H9 (cell line): ENCODE measurements at regions not wholly inside any gene's neighbourhood (a gene's known extent, or its start where the extent isn't known, plus 50 kb on each side); places are given as distances from the start of the nearest gene placed in this dataset.
A peak's percentile ranks its signal among the peaks of the same experiment; 100 is the strongest.

ENCODE experiments used
- DNase-seq: peaks from one replicate; pipeline ENCODE4 v3.0.0-alpha.2; 2017
- H2AFZ ChIP-seq: one replicate; pipeline ENCODE4 v1.6.1; 2013; ENCODE audit warnings: mild to moderate bottlenecking, low read length, control low read depth, moderate library complexity
- H2AK5ac ChIP-seq: 2 replicates; pipeline ENCODE4 v1.6.1; 2013; ENCODE audit warnings: low read length, control low read depth, mixed read lengths; ENCODE audit not compliant: insufficient read length
- H2BK120ac ChIP-seq: one replicate; pipeline ENCODE4 v1.6.1; 2013; ENCODE audit warnings: low read depth, mild to moderate bottlenecking, low read length, control low read depth, inconsistent platforms; ENCODE audit not compliant: poor library complexity, severe bottlenecking
- H2BK12ac ChIP-seq: 2 replicates; pipeline ENCODE4 v1.6.1; 2013; ENCODE audit warnings: low read length, control low read depth, mixed read lengths, low read depth; ENCODE audit not compliant: insufficient read length
- H2BK15ac ChIP-seq: 2 replicates; pipeline ENCODE4 v1.6.1; 2013; ENCODE audit warnings: low read depth, low read length, control low read depth
- H2BK20ac ChIP-seq: one replicate; pipeline ENCODE4 v1.6.1; 2013; ENCODE audit warnings: low read depth, mild to moderate bottlenecking, low read length, control low read depth, inconsistent platforms; ENCODE audit not compliant: poor library complexity, severe bottlenecking
- H2BK5ac ChIP-seq: 2 replicates; pipeline ENCODE4 v1.6.1; 2013; ENCODE audit warnings: low read length, control low read depth, mixed read lengths; ENCODE audit not compliant: insufficient read length
- H3K14ac ChIP-seq: 2 replicates; pipeline ENCODE4 v1.6.1; 2013; ENCODE audit warnings: low read length, control low read depth; ENCODE audit not compliant: insufficient read depth
- H3K18ac ChIP-seq: 2 replicates; pipeline ENCODE4 v1.6.1; 2013; ENCODE audit warnings: low read depth, mild to moderate bottlenecking, mixed read lengths, low read length, control low read depth; ENCODE audit not compliant: insufficient read length
- H3K23ac ChIP-seq: 2 replicates; pipeline ENCODE4 v1.6.1; 2013; ENCODE audit warnings: low read length, control low read depth, mixed read lengths, low read depth; ENCODE audit not compliant: insufficient read length
- H3K23me2 ChIP-seq: 2 replicates; pipeline ENCODE4 v1.6.1; 2013; ENCODE audit warnings: low read depth, mild to moderate bottlenecking, mixed read lengths, low read length, control low read depth; ENCODE audit not compliant: insufficient read length, poor library complexity, severe bottlenecking
- H3K27ac ChIP-seq: 2 replicates; pipeline ENCODE4 v1.5.1; 2013; ENCODE audit warnings: low read length, control low read depth, mixed read lengths, low read depth; ENCODE audit not compliant: insufficient read length
- H3K27me3 ChIP-seq: 2 replicates; pipeline ENCODE4 v1.6.1; 2013; ENCODE audit warnings: low read length, control low read depth, inconsistent platforms; ENCODE audit not compliant: insufficient read depth
- H3K4ac ChIP-seq: 2 replicates; pipeline ENCODE4 v1.6.1; 2013; ENCODE audit warnings: low read depth, mild to moderate bottlenecking, control low read depth, inconsistent platforms, low read length, moderate library complexity
- H3K4me1 ChIP-seq: 2 replicates; pipeline ENCODE4 v1.6.1; 2013; ENCODE audit warnings: low read length, control low read depth, inconsistent platforms; ENCODE audit not compliant: insufficient read depth
- H3K4me2 ChIP-seq: 2 replicates; pipeline ENCODE4 v1.6.1; 2013; ENCODE audit warnings: low read length, control low read depth, mixed read lengths; ENCODE audit not compliant: insufficient read length, insufficient read depth
- H3K56ac ChIP-seq: 2 replicates; pipeline ENCODE4 v1.6.1; 2013; ENCODE audit warnings: low read depth, mild to moderate bottlenecking, mixed read lengths, low read length, control low read depth; ENCODE audit not compliant: insufficient read length
- H3K79me1 ChIP-seq: 2 replicates; pipeline ENCODE4 v1.6.1; 2013; ENCODE audit warnings: low read depth, mild to moderate bottlenecking, moderate library complexity, low read length, control low read depth, inconsistent platforms; ENCODE audit not compliant: insufficient read depth, poor library complexity, severe bottlenecking
- H3K79me2 ChIP-seq: 2 replicates; pipeline ENCODE4 v1.6.1; 2013; ENCODE audit warnings: low read length, control low read depth, inconsistent platforms; ENCODE audit not compliant: insufficient read depth
- H3K9ac ChIP-seq: 2 replicates; pipeline ENCODE4 v1.6.1; 2013; ENCODE audit warnings: low read length, control low read depth, mixed read lengths; ENCODE audit not compliant: insufficient read length; ENCODE audit errors: extremely low read depth
- H3K9me3 ChIP-seq: one replicate; pipeline ENCODE4 v1.6.1; 2013; ENCODE audit warnings: low read depth, low read length, inconsistent platforms; ENCODE audit not compliant: control insufficient read depth
- H3T11ph ChIP-seq: one replicate; pipeline ENCODE4 v1.6.1; 2013; ENCODE audit warnings: mild to moderate bottlenecking, low read length, control low read depth, inconsistent platforms
- H4K20me1 ChIP-seq: one replicate; pipeline ENCODE4 v1.6.1; 2013; ENCODE audit not compliant: control insufficient read depth, insufficient read length, insufficient read depth
- H4K5ac ChIP-seq: 2 replicates; pipeline ENCODE4 v1.6.1; 2013; ENCODE audit warnings: low read depth, mild to moderate bottlenecking, mixed read lengths, low read length, control low read depth; ENCODE audit not compliant: insufficient read length
- H4K8ac ChIP-seq: replicated peaks from 2 replicates; pipeline ENCODE4 v1.6.1; 2013; ENCODE audit warnings: low read length, control low read depth, mixed read lengths, low read depth; ENCODE audit not compliant: insufficient read length
- H4K91ac ChIP-seq: 2 replicates; pipeline ENCODE4 v1.6.1; 2013; ENCODE audit warnings: low read depth, mild to moderate bottlenecking, moderate library complexity, mixed read lengths, low read length, control low read depth; ENCODE audit not compliant: insufficient read length
- H3K27ac Mint-ChIP-seq, 3 experiments: 2 replicates in 2 of 3; 3 replicates in 1 of 3; pipeline ENCODE4 v1.8.0; 2020 to 2021; ENCODE audit warnings: mixed read lengths in 3 of 3, mild to moderate bottlenecking in 1 of 3, moderate library complexity in 1 of 3
- H3K27me3 Mint-ChIP-seq: 2 replicates; pipeline ENCODE4 v1.8.0; 2021; ENCODE audit warnings: low read depth, mild to moderate bottlenecking, moderate library complexity, mixed read lengths
- H3K36me3 Mint-ChIP-seq, 3 experiments: 2 replicates in 2 of 3; 3 replicates in 1 of 3; pipeline ENCODE4 v1.8.0; 2020 to 2021; ENCODE audit warnings: low read depth in 3 of 3, mixed read lengths in 3 of 3; ENCODE audit not compliant: insufficient read depth in 1 of 3
- H3K4me1 Mint-ChIP-seq, 2 experiments: 2 replicates each; pipeline ENCODE4 v1.8.0; 2020; ENCODE audit warnings: mixed read lengths in 2 of 2
- H3K4me3 Mint-ChIP-seq, 2 experiments: 2 replicates in 1 of 2; 3 replicates in 1 of 2; pipeline ENCODE4 v1.8.0; 2020 to 2021; ENCODE audit warnings: mild to moderate bottlenecking in 2 of 2, mixed read lengths in 2 of 2, moderate library complexity in 1 of 2
- H3K9me3 Mint-ChIP-seq, 2 experiments: 2 replicates in 1 of 2; 3 replicates in 1 of 2; pipeline ENCODE4 v1.8.0; 2020; ENCODE audit warnings: mild to moderate bottlenecking in 2 of 2, mixed read lengths in 2 of 2, moderate library complexity in 1 of 2
- CTCF ChIP-seq: fragments of 200-600 bp; sonication (generic); conservative IDR thresholded peaks from 3 replicates; pipeline ENCODE4 v1.8.0; 2021; ENCODE audit warnings: antibody characterized with exemption, mild to moderate bottlenecking
- WGBS: extraction: QIAGEN DNeasy Blood & Tissue Kit; methylation state at CpG from one replicate; pipeline ENCODE4 v1.1.7; 2013; ENCODE audit warnings: missing lambda C conversion rate, low lambda C conversion rate, mixed read lengths; ENCODE audit not compliant: insufficient read length; ENCODE audit errors: extremely low coverage; 5-methylcytosine and 5-hydroxymethylcytosine counted together

- Histone ChIP-seq H2BK20ac (no peak overlapping the region), H3K9ac (no peak overlapping the region), H3K27me3 (no peaks in the 10 kb centered on the region), H4K91ac (no peak overlapping the region), H3K79me2 (no peaks in the 10 kb centered on the region), H3K23me2 (no peaks in the 10 kb centered on the region), H3K23ac (no peak overlapping the region), H3K27ac (no peak overlapping the region), H3K4me2 (no peak overlapping the region), H3K4me1 (no peaks in the 10 kb centered on the region), H3K9me3 (no peaks in the 10 kb centered on the region), H2BK15ac (no peak overlapping the region), H3K14ac (no peak overlapping the region), H3K79me1 (no peaks in the 10 kb centered on the region), H2BK5ac (no peak overlapping the region), H3K4ac (no peak overlapping the region), H3K56ac (no peak overlapping the region), H4K20me1 (no peaks in the 10 kb centered on the region), H4K8ac (no peak overlapping the region), H3T11ph (no peak overlapping the region), H2BK12ac (no peak overlapping the region), H2AFZ (no peak overlapping the region), H4K5ac (no peak overlapping the region), H2AK5ac (no peak overlapping the region), H3K18ac (no peak overlapping the region), H2BK120ac (no peak overlapping the region)
- no peak overlapping the region for H3K4me3 Mint-ChIP-seq
- no CpG with 5 or more reads among the region's 17 CpGs for WGBS
- H3K4me1 Mint-ChIP-seq = peaks cover 12 to 16% of the 10 kb centered on the region in 2 experiments
- no peak for TF ChIP-seq CTCF
- H3K27me3 Mint-ChIP-seq = peaks cover 24% of the 10 kb centered on the region
- H3K9me3 Mint-ChIP-seq = no peaks in the 10 kb centered on the region; a peak in 2 of 5 replicates
- DNase-seq = peak; percentile 50
- H3K36me3 Mint-ChIP-seq = no peaks in the 10 kb centered on the region; a peak in 1 of 7 replicates
- H3K27ac Mint-ChIP-seq = peak overlapping the region in 2 of 3 experiments; percentile 15 to 53; a peak in 2 of 7 replicates
Measured at GRCh38 chr2:238716585-238716984, 131.3 kb upstream of the TWIST2 start.
